Kidney glomerular epithelial cell (primary cell): ENCODE measurements at regions not wholly inside any gene's neighbourhood (a gene's known extent, or its start where the extent isn't known, plus 50 kb on each side); places are given as distances from the start of the nearest gene placed in this dataset.
"Not testable (repeated sequence)": the region's sequence is repeated elsewhere in the genome, so short reads cannot be mapped to it uniquely, and the experiment has no call there.

Experiments used
- DNase-seq: peaks from one replicate; lab custom pipeline; 2025; lab: John Stamatoyannopoulos, UW

- no peak for DNase-seq
These were observed 69.2 kb upstream of the SIRPA start for GRCh38 chr20:1825938-1826445.

DNA sequence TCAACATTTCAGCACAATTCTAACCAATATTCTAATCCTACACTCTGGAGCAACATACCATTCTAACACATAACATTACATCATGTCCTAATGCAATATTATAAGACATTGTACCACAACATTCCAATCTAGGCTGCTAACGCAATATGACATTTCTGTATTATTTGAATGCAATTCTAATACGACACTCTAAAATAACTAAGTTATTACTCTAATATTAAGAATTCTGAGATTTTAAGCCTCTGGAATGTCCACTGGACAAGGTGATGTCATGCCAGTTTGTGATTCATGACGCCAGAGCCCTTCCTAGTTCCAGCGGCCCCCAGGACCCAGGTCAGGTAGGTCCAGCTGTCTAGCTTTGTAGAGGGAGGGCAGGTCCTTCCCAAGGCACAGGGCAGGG lies 69.7 kb upstream of the SIRPA start:
- DNase-seq = no peak

DNA sequence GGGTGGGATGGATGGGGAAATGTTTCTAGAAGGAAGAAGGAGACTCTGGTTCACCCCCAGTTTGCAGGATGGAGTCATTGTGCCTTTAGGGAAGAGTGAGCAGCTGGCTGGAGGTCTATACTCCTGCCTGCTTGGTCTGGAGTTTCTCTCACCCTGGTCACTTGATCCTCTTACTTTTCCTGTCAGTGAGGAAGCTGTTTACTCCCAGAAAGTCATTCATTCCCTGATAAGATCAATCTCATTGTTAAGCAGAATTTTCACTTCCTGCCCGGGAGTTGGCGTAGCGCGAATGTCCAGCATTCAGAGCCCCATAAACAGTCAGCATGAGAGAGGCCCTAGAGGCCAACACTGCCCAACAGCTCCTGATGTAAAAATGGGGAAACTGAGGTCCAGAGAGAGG lies 70.4 kb upstream of the SIRPA start:
- DNase-seq = no peak

GRCh38 chr20:1824181-1824580 lies 71.0 kb upstream of the SIRPA start:
- DNase-seq = no peak

DNA sequence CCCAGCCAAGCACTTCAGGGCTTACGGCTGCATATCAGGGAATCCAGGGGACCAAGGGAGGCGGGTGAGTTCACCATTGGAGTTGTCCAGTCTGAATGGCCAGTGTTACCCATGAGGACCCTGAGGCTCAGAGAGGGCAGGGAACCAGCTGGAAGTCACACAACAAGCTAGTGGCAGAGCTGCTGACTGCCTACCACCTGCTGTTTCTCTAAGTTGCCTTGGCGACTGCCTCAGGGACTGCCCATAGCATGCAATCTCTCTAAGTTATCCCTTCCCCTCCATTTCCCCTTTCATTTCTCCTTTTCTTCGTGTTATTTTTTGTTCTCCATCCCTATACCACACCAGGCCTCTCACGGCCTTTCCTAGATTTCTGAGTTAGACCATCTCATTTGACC lies 71.8 kb upstream of the SIRPA start:
- no peak for DNase-seq

- no peak for DNase-seq
These were observed 72.4 kb upstream of the SIRPA start for GRCh38 chr20:1822564-1823449.

DNA sequence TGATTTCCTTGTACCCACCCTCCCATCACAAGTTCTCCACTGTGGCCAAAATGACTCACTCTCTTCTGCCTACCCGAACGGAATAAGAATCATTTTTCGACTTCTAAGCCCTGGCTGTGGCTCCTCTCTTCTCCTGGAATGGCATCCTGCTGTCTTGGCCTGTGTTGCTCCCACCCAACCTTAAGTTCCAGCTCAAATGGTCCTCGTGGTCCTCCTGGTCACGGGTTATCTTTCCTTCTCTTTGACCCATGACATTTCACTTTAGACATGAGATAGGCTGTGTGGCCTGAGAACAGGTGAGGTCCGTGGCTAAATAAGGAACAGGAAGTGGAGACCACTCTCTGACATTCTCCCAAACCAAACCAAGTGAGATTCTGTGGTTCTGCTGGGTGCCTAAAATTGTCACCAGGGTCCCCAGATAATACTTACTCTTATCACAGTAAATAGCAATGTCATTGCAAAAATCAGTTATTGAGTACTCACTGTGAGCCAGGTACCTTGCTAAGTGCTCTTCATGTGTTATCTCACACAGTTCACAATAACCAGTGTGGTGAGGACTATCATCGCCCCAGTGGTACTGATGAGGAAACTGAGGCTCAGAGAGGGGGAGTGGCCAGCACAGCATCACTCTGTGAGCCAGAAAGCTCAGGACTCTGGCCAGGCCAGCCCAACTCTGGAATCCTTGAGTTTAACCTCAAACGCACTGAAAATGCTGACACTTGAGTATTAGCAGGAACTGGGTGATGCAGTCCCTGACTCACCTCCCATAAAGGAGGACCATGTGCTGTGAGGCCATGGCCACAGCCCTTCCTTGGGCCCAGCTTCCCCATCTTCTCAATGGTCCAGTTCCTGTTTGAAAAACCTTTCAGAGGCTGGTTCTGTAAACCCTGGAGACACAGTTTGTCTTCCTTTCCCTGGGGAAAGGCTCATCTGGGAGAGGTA lies 74.8 kb upstream of the SIRPA start:
- DNase-seq = no peak

DNA sequence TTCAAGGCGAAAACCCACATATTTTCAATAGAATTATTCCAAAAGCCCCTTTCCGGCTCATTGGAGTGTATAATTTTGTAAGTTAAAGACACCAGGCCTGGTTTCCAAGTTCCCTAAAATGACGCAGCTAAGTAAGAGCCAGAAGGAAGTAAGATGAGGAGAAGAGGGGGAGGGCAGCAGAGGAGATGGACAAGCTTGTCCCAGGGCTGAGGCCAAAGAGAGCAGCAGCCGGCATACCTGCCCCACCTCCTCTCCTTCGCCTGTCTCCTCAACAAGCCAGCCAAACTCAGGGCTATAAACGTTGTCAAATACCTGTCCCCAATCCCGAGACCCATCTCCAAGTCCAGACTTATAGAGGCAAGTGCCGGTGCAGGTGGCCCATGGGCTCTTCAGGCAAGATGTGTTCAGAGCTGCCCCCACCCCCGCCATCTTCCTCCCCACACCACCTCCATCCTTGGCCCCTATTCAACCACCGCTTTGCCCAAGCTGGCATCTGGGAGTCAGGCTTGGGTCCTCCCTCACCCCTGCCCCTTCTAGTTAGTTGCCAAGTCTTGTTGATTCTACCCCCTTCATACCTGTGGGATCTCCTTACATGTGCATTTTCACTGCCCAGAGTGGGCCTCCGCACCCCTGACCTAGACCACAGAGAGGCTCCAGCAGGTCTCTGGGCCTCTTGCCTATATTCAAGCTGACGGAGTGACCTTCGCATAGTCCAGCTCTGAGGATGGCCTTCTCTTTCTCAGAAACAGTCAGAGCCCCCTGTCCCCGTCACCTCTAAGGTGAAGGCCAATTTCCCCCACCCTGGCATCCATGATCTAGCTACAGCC lies 75.7 kb upstream of the SIRPA start:
- DNase-seq = no peak

DNA sequence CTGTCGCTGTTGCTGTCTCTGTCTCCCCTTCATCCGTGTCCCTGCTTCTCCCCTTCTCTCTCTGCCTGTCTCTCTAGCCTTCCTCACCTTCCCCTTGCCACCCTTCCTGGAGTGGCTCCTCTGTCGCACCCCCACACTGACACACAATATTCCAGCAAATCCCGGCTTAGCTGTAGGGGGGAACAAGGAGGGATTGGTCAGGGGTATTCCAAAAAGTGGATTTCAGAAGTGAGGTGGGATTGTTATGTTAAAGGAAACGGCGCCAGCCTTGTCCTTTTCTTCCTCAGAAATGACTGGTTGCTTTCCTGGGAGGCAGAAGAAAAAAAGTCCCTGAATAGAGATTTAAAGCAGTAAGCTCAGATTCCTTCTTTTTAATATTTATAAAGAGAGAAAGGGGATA lies 76.3 kb upstream of the SIRPA start:
- no peak for DNase-seq

DNA sequence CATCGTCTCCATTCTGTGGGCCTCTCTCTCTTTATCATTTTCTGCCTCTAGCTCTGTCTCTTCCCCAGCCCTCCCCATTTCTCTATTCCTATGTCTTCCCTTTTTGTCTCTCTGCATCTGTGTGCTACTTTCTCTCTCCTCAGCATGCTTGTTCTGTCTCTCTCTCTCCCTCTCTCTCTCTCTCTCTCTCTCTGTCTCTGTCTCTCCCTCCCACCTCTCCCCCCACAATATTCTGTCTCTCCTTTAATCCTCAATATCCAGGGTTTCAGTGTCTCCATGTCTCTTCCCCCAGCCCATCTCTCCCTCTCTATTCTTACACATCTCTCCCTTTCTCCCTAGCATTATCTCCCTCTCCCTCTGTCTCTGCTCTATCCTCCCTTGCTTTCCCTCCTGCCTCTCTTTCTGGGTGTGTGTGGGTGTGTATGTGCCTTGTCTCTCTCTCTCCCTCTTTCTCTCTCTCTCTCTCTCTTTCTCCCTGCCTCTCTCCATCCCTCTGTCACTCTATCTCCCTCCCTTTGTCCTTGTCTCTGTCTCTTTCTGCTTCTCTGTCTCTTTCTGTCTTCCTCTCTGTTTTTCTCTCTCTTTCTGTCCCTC lies 76.9 kb upstream of the SIRPA start:
- no peak for DNase-seq

DNA sequence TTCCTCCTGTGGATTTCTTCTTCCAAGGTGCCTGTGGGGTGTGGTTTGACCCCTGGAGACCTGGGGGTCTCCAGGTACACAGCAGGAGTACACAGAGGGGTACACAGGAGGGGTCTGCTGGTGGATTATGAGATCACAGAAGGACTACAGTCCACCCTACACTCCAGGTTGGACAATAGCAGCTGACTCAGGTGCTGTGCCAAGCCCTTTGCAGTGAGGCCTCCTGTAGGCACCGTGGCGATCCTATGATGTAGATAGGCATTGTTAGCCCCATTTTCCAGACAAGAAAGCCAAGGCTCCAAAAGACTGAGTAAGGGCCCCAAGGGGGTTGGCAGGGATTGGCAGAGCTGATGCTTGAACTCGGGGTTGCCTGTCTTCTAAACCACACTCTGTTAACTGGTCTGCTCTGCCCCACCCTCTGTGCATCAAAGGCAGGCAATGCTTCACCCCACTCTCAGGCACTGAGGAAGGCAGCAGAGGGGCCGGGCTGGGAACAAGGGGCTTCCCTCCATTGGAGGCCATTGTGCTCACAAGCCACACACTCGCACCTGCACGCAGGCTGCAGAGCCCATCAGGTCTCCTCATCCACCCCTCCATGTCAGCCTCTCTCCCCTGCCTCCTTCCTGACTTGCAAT lies 77.5 kb upstream of the SIRPA start:
- DNase-seq = no peak

- peak; percentile 83 for DNase-seq
These were observed 78.5 kb upstream of the SIRPA start for GRCh38 chr20:1816384-1817381.

DNA sequence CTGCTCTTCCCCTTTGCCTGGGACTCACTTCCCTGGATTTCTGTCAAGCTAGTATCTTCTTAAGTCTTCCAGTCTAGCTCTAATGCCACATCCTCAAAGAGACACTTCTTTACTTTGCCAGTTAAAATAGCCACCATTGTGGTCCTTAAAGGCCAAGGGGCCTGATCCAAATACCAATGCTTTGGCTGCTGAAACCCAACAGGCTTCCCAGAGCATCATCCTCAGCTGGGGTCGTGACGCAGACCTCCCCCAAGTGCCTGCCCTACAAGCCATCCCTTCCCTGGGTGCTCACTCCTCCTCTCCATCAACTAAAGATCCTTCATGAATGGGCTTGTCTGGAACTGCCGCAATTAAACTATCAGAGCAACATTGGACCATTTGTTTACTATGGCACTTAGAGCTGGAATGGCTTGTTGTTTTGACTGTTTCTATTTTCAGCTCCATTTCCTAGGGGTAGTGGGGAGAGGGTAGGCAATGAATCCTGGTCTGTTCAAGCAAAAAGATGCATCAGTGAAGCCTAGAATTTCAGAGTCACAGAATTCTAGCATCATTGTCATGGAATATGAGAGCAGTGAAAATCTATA lies 79.6 kb upstream of the SIRPA start:
- DNase-seq = no peak

DNA sequence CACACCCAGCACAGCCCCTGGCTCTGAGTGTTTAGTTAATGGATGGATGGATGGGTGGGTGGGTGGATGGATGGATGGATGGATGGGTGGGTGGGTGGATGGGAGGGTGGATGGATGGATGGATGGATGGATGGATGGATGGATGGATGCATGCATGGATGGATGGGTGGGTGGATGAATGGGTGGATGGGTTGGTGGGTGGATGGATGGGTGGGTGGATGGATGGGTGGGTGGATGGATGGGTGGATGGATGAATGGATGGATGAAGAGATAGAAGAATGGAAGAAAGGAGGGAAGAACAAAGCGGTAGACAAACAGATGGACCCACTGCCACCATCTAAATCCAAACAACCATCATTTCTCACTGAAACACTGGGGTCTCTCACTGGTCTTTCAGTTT lies 80.3 kb upstream of the SIRPA start:
- not testable (repeated sequence) for DNase-seq

DNA sequence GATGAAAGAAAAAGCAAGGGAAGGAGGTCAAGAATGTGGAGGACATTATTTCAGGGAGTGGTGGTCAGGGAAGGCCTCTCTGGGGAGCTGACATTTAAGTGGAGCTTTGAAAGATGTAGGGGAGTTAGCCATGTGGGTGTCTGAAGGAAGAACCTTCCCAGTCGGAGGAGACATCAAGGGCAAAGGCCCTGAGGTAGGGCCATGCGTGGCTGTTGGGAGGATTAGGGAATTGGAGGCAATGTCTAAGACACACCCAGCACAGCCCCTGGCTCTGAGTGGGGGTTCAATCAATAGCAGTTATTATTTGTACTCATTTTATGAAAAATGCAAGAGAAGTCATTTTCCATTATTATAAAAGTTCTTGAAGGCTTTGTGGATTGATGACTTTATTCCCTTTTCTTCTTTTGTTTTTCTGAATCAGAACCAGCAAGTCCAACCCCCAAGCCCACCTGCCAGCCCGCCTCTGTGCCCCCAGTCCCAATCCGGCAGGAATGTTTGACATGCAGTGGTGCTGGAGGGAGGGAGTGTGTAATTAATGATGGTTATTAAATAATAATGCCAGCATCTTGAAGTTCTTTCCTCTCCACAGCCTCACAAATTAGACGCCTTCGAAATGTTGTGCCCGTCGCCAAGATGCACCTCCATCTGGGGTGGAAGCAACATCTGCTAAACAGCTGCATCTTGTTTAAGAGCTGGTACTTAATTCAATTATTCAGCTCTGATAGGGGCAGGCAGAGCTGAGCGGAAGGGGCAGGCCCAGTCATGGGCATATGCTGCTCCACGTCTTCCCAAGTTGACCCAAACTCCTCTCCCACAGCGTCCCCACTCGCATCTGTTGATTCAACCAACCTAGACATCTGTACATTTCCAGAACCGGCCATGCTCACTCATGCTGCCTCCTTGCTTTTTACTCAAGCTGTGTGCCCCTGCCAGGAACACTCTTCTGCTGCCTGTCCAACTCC lies 81.3 kb upstream of the SIRPA start:
- DNase-seq = no peak

DNA sequence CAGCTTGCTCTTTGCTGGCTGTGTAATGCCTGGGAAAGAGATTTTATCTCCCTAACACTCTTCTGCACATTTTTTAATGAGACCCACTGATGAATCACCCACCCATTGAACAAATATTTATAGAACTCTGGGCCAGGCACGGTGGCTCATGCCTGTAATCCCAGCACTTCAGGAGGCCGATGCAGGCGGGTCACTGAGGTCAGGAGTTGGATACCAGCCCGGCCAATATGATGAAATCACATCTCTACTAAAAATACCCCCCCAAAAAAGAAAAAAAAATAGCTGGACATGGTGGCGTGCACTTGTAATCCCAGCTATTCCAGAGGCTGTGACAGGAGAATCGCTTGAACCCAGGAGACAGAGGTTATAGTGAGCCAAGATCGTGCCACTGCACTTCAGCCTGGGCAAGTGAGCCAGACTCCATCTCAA lies 82.1 kb upstream of the SIRPA start:
- DNase-seq = peak; percentile 82

DNA sequence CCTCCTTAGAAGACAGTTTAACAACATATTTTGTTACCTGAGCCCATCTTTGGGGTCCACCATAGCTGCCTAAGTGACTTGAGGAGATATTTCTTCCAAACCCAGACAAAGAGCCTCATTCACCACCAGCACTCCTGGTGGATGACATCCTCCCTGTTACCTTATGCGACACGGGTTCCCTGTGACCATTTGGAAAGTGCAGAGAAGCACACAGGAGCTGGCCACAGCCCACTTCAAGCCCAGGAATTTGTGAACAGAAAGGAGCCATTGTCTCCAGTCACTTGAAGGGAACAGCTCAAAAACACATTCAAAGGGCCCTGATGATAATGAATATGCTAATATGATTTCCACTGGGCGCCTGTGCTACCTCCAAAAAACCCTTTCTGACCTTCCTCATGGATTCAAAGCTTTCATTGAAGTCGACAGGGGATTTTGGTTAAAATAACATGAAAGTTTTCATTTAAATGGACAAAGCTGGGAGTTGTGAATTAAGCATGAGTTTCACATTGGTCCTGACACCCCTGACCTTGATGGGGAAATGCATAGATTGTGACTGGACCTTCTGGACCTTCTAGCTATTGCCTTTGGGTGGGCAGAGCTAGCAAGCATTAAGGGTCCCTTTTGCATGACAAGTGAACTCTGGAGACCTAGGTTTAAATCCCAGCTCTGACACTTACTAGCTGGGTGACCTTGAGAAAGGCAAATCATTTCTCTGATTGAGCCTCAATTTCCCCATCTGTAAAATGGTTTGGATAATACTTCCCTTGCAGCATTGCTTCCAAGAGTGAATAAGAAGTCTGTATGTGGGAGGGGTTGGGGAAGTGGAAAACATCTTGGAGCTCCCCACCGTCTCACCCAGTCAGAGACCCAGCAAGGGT lies 83.3 kb upstream of the SIRPA start:
- no peak for DNase-seq
